Hepatocyte (in vitro differentiated cells): ENCODE measurements at regions not wholly inside any gene's neighbourhood (a gene's known extent, or its start where the extent isn't known, plus 50 kb on each side); places are given as distances from the start of the nearest gene placed in this dataset.
A peak's percentile ranks its signal among the peaks of the same experiment; 100 is the strongest.

Experiments used
- DNase-seq: peaks from one replicate; pipeline ENCODE4 v3.0.0-alpha.2; 2016; ENCODE audit warnings: low spot score
- H2AFZ ChIP-seq: fragments of 200-600 bp; sonication (generic); 2 replicates; pipeline ENCODE4 v1.6.0; 2016; ENCODE audit warnings: antibody characterized with exemption, mild to moderate bottlenecking
- H3K27ac ChIP-seq: fragments of 200-600 bp; sonication (generic); 2 replicates; pipeline ENCODE4 v1.5.1; 2016; ENCODE audit warnings: mild to moderate bottlenecking
- H3K27me3 ChIP-seq: fragments of 200-600 bp; sonication (generic); 2 replicates; pipeline ENCODE4 v1.6.1; 2016
- H3K36me3 ChIP-seq: fragments of 200-600 bp; sonication (generic); replicated peaks from 2 replicates; pipeline ENCODE4 v1.5.1; 2016; ENCODE audit warnings: low read depth; ENCODE audit not compliant: insufficient read depth
- H3K4me1 ChIP-seq: fragments of 200-600 bp; sonication (generic); 2 replicates; pipeline ENCODE4 v1.5.1; 2016; ENCODE audit warnings: mild to moderate bottlenecking, moderate library complexity; ENCODE audit not compliant: insufficient read depth
- H3K4me2 ChIP-seq: fragments of 200-600 bp; sonication (generic); 2 replicates; pipeline ENCODE4 v1.6.0; 2016
- H3K4me3 ChIP-seq: fragments of 200-600 bp; sonication (generic); 2 replicates; pipeline ENCODE4 v1.5.1; 2016; ENCODE audit warnings: mild to moderate bottlenecking
- H3K79me2 ChIP-seq: fragments of 200-600 bp; sonication (generic); 2 replicates; pipeline ENCODE4 v1.6.0; 2017; ENCODE audit warnings: mild to moderate bottlenecking
- H3K9me2 ChIP-seq: fragments of 200-600 bp; sonication (generic); replicated peaks from 2 replicates; pipeline ENCODE4 v1.6.0; 2017; ENCODE audit warnings: mild to moderate bottlenecking; ENCODE audit not compliant: insufficient read depth
- H3K9me3 ChIP-seq: fragments of 200-600 bp; sonication (generic); 2 replicates; pipeline ENCODE4 v1.5.1; 2016; ENCODE audit warnings: low read depth, mild to moderate bottlenecking
- H4K20me1 ChIP-seq: fragments of 200-600 bp; sonication (generic); 2 replicates; pipeline ENCODE4 v1.6.0; 2016; ENCODE audit warnings: mild to moderate bottlenecking; ENCODE audit not compliant: insufficient read depth, poor library complexity, severe bottlenecking
- EZH2 ChIP-seq: fragments of 200-600 bp; sonication (generic); IDR thresholded peaks from 2 replicates; pipeline ENCODE4 v1.6.1; 2016; ENCODE audit warnings: antibody characterized with exemption, mild to moderate bottlenecking, borderline replicate concordance
- EZH2phosphoT487 ChIP-seq: fragments of 200-600 bp; sonication (generic); IDR thresholded peaks from one replicate; pipeline ENCODE4 v1.6.1; 2018; ENCODE audit warnings: antibody characterized with exemption, mild to moderate bottlenecking, low read depth, moderate library complexity; ENCODE audit not compliant: unreplicated experiment, severe bottlenecking
- WGBS: methylation state at CpG from one replicate; pipeline ENCODE4 v1.1.6; 2016; ENCODE audit warnings: low lambda C conversion rate; ENCODE audit errors: missing lambda C conversion rate; 5-methylcytosine and 5-hydroxymethylcytosine counted together
- TF ChIP-seq, protein P1 (sequence below): fragments of 200-600 bp; sonication (generic); IDR thresholded peaks from 2 replicates; pipeline ENCODE4 v1.5.1; 2016; ENCODE audit warnings: antibody characterized with exemption, mild to moderate bottlenecking; ENCODE audit not compliant: poor library complexity

DNA sequence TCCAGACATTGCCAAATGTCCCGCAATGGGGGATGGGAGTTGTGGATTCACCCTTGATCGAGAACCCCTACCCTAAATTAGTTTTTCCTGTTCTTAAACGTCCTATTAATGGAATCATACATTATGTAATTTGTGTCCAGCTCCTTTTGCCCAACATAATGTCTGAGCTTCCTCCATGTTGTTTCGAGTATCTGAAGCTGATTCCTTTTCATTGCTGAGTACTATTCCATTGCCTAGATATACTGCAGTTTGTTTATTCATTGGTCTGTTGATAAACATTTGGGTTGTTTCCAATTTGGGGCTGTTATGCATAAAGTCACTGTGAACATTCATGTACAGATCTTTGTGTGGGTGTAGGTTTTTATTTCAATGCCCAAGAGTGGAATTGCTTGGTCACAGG is 251.3 kb downstream of the BCOR start:
- no peaks in the 10 kb centered on the region for H3K79me2 ChIP-seq
- H3K4me1 ChIP-seq = peaks cover 8% of the 10 kb centered on the region
- no peak overlapping the region for H3K27ac ChIP-seq
- TF ChIP-seq, protein P1, sequence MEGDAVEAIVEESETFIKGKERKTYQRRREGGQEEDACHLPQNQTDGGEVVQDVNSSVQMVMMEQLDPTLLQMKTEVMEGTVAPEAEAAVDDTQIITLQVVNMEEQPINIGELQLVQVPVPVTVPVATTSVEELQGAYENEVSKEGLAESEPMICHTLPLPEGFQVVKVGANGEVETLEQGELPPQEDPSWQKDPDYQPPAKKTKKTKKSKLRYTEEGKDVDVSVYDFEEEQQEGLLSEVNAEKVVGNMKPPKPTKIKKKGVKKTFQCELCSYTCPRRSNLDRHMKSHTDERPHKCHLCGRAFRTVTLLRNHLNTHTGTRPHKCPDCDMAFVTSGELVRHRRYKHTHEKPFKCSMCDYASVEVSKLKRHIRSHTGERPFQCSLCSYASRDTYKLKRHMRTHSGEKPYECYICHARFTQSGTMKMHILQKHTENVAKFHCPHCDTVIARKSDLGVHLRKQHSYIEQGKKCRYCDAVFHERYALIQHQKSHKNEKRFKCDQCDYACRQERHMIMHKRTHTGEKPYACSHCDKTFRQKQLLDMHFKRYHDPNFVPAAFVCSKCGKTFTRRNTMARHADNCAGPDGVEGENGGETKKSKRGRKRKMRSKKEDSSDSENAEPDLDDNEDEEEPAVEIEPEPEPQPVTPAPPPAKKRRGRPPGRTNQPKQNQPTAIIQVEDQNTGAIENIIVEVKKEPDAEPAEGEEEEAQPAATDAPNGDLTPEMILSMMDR = no peak
- no peak for TF ChIP-seq EZH2
- TF ChIP-seq EZH2phosphoT487 = no peak
- H3K27me3 ChIP-seq = no peaks in the 10 kb centered on the region
- no peaks in the 10 kb centered on the region for H3K36me3 ChIP-seq
- no peaks in the 10 kb centered on the region for H3K9me3 ChIP-seq
- H3K4me3 ChIP-seq = no peak overlapping the region
- no peak for DNase-seq
- H3K4me2 ChIP-seq = no peak overlapping the region
- WGBS = 93% methylated on average over 4 of the region's 4 CpGs
- no peaks in the 10 kb centered on the region for H4K20me1 ChIP-seq
- no peaks in the 10 kb centered on the region for H3K9me2 ChIP-seq
- no peak overlapping the region for H2AFZ ChIP-seq

DNA sequence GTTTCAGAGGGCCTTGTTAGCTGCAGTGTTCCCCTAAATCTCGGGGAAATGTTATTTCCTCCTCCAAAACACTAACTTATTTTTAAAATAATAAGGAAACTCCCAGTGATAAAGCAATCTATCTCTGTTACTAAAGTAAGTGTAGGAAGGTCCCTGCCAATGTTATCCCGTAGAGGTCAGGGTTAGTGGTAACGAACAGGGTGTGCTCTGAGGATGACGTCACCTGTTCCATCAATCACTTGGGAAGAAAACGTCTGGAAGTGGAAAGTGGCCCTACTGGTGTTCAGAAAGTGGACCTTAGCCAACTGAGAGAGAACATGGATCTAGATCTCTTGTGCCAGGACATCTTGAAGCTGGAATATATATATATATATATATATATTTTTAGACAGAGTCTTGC is 249.5 kb downstream of the BCOR start:
- WGBS = 67% methylated on average over 5 of the region's 5 CpGs
- H3K27me3 ChIP-seq = no peaks in the 10 kb centered on the region
- H3K4me3 ChIP-seq = no peak overlapping the region
- no peaks in the 10 kb centered on the region for H4K20me1 ChIP-seq
- H3K9me3 ChIP-seq = no peaks in the 10 kb centered on the region
- H3K4me1 ChIP-seq = peaks cover 8% of the 10 kb centered on the region
- no peak overlapping the region for H3K4me2 ChIP-seq
- no peak for TF ChIP-seq EZH2phosphoT487
- no peak for TF ChIP-seq EZH2
- TF ChIP-seq, protein P1 = no peak
- H3K79me2 ChIP-seq = no peaks in the 10 kb centered on the region
- H3K27ac ChIP-seq = no peak overlapping the region
- no peaks in the 10 kb centered on the region for H3K36me3 ChIP-seq
- DNase-seq = no peak
- no peaks in the 10 kb centered on the region for H3K9me2 ChIP-seq
- H2AFZ ChIP-seq = no peak overlapping the region

DNA sequence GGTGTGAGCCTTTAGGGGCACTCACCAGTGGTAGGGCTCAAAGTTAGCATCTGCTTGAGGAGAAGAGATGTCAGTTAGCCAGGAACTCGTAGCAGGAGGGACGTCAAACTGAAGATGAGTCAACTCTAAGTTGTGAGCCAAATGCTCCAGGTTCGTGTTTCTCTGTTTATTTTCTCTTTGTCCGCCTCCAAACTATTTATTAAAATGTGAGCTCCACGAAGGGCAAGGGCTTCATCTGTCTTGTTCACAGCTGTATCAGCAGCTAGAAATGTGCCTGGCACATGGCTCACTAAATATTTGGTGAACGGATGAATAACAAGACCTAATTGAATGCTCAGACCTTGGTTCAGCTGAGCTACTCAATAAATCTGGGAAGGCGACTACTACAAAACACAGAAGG is 248.9 kb downstream of the BCOR start:
- Histone ChIP-seq H3K4me3 (no peak overlapping the region), H3K27ac (no peak overlapping the region), H2AFZ (no peak overlapping the region), H3K9me2 (no peaks in the 10 kb centered on the region), H3K36me3 (no peaks in the 10 kb centered on the region), H3K4me2 (no peak overlapping the region), H3K9me3 (no peaks in the 10 kb centered on the region), H3K79me2 (no peaks in the 10 kb centered on the region), H3K27me3 (no peaks in the 10 kb centered on the region), H4K20me1 (no peaks in the 10 kb centered on the region), H3K4me1 (peaks cover 8% of the 10 kb centered on the region)
- no peak for DNase-seq
- no peak for TF ChIP-seq EZH2phosphoT487
- no peak for TF ChIP-seq EZH2
- TF ChIP-seq, protein P1 = no peak
- WGBS = 67% methylated on average over 7 of the region's 7 CpGs

DNA sequence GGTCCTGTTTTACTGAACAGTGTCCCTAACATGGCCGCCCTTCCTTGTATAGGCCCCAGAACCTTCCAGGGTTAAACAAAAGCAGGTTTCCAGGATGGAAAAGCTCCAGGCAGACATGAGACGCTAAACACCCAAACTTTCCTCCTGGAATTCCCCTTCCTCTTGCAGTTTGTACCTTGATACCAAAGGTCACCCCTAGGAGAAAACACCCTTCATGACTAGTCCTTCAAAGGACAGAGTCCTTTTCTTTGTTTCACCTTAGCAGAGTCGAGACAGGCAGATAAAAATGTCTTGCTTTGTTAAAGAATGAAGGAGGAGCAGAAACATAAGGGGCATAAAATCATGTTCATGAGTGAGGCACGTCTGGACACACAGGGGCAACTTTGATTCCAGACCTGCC is 247.5 kb downstream of the BCOR start:
- peak overlapping the region; percentile 68 for H3K27ac ChIP-seq
- WGBS = 49% methylated on average over 4 of the region's 4 CpGs
- H3K4me3 ChIP-seq = no peak overlapping the region
- no peaks in the 10 kb centered on the region for H4K20me1 ChIP-seq
- H3K4me1 ChIP-seq = peaks cover 8% of the 10 kb centered on the region
- H3K27me3 ChIP-seq = no peaks in the 10 kb centered on the region
- H3K9me2 ChIP-seq = no peaks in the 10 kb centered on the region
- no peak for TF ChIP-seq EZH2
- TF ChIP-seq EZH2phosphoT487 = no peak
- TF ChIP-seq, protein P1 = no peak
- H3K9me3 ChIP-seq = no peaks in the 10 kb centered on the region
- no peaks in the 10 kb centered on the region for H3K36me3 ChIP-seq
- peak; percentile 27 for DNase-seq
- H3K79me2 ChIP-seq = no peaks in the 10 kb centered on the region
- no peak overlapping the region for H2AFZ ChIP-seq
- H3K4me2 ChIP-seq = no peak overlapping the region
